ENCODE measurements at regions not wholly inside any gene's neighbourhood (a gene's known extent, or its start where the extent isn't known, plus 50 kb on each side); places are given as distances from the start of the nearest gene placed in this dataset.
"Not testable (repeated sequence)": the region's sequence is repeated elsewhere in the genome, so short reads cannot be mapped to it uniquely, and the experiment has no call there.

DNA sequence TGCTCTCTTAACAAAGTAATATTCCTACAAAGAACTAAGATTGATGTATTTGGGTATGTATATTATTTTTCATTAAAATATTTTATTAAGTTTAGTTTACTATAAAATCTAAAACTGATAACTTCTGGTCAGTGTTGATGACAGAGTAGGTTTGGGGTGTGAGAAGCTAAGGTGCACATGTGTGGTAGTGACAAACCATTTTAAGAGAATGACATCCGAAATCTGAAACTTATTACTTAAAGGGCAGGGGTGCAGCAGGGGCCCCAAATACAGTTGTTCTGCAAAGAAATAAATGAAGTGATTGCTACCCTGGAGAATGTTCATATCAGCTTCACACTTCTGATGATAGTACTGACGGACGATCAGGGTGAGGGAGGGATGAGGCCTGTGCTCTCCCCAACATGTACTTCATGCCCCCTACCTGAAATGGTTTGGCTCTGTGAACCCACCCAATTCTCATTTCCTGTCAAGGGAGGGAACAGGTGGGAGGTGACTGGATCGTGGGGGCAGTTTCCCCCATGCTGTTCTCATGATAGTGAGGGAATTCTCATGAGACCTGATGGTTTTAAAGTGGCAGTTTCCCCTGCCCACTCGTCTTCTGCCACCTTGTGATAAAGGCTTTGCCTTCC lies 125.3 kb upstream of the RFX3 start:
- no peaks in the 10 kb centered on the region for H3K4me1 ChIP-seq (ENCODE audit: insufficient read depth, low read length)
- H3K27ac ChIP-seq (ENCODE audit: low read length): no peak overlapping the region
- H3K9me3 ChIP-seq (ENCODE audit: insufficient read depth, low read depth, low read length): no peaks in the 10 kb centered on the region
- no peaks in the 10 kb centered on the region for H3K27me3 ChIP-seq (ENCODE audit: insufficient read depth, low read length)
- H3K36me3 ChIP-seq (ENCODE audit: insufficient read depth, low read depth, low read length): no peaks in the 10 kb centered on the region
- H3K4me3 ChIP-seq (ENCODE audit: low read length): no peak overlapping the region
- no peak overlapping the region for H3K9ac ChIP-seq (ENCODE audit: low read depth, low read length)

DNA sequence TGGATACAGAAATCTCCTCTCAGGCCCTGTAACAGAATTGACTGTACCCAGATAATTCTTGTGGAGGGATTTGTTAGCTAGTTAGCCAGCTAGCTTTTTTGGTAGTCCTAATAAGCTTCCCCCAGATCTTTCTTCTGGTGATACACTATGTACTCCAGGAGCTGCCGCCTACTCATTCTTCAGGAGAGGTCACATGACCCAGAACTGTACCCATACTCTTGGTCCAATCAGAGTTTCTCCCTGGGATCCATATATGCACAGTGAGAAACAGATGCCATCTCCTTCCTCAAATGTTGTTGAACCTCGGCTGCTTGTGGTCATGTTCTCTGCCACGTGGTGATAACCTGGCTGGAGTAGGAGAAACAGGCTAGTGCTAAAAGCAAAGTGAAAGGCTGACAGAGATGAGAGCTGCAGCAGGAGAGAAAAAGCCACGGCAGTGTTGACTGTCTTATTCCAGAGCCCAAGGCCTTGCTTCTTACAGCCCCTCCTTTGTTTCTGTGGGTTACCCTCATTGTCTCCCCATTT lies 123.0 kb upstream of the RFX3 start:
- H3K9ac ChIP-seq (ENCODE audit: low read depth, low read length): no peak overlapping the region
- H3K36me3 ChIP-seq (ENCODE audit: insufficient read depth, low read depth, low read length): no peaks in the 10 kb centered on the region
- no peak overlapping the region for H3K4me3 ChIP-seq (ENCODE audit: low read length)
- H3K9me3 ChIP-seq (ENCODE audit: insufficient read depth, low read depth, low read length): no peaks in the 10 kb centered on the region
- H3K4me1 ChIP-seq (ENCODE audit: insufficient read depth, low read length): no peaks in the 10 kb centered on the region
- H3K27ac ChIP-seq (ENCODE audit: low read length): no peak overlapping the region
- H3K27me3 ChIP-seq (ENCODE audit: insufficient read depth, low read length): no peaks in the 10 kb centered on the region

DNA sequence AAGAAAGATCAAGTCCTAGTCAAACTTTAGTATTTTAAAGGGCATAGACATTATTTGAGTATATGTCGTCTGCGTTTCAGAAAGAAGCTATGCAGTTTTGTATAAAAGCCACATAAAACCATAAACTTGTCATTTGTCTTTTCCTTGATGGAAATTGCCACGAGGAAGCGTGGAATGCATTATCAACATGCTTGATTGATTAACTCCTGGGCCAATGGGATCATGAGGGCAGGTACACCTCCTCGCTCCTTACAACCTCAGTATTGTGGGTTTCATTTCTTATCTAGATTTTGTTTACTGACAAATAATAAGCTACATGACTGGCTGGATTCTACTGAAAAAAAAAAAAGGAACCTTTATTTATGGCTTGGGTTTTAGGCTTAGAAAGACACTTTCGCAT lies 122.5 kb upstream of the RFX3 start:
- H3K4me3 ChIP-seq (ENCODE audit: low read length): no peak overlapping the region

DNA sequence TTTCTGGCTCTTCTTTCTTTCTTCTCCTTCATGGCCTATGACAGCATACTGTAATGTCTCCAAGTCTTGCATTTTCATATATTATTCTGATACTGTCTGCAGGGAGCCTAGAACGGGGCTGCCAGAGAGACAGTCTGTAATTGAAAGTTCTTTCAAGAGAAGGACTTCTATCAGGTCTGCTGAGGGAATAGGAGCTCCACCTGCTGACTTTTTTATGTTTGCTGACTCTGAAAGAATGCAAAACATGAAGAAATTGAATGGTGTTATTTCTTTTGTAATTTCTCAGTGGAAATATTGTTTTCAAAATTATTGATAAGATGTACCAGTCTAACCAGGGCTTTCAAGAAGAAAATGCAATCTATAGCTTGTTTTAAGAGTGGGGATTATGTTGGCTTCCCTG lies 121.9 kb upstream of the RFX3 start:
- H3K27ac ChIP-seq (ENCODE audit: low read length): no peak overlapping the region
- no peaks in the 10 kb centered on the region for H3K36me3 ChIP-seq (ENCODE audit: insufficient read depth, low read depth, low read length)
- H3K4me3 ChIP-seq (ENCODE audit: low read length): no peak overlapping the region
- no peaks in the 10 kb centered on the region for H3K9me3 ChIP-seq (ENCODE audit: insufficient read depth, low read depth, low read length)
- no peak overlapping the region for H3K9ac ChIP-seq (ENCODE audit: low read depth, low read length)
- no peaks in the 10 kb centered on the region for H3K27me3 ChIP-seq (ENCODE audit: insufficient read depth, low read length)
- no peaks in the 10 kb centered on the region for H3K4me1 ChIP-seq (ENCODE audit: insufficient read depth, low read length)

More for the DNA sequence above, 122.5 kb upstream of the RFX3 start:
- no peak overlapping the region for H3K27ac ChIP-seq (ENCODE audit: low read length)
- H3K27me3 ChIP-seq (ENCODE audit: insufficient read depth, low read length): no peaks in the 10 kb centered on the region
- no peak overlapping the region for H3K9ac ChIP-seq (ENCODE audit: low read depth, low read length)
- H3K4me1 ChIP-seq (ENCODE audit: insufficient read depth, low read length): no peaks in the 10 kb centered on the region
- no peaks in the 10 kb centered on the region for H3K9me3 ChIP-seq (ENCODE audit: insufficient read depth, low read depth, low read length)
- no peaks in the 10 kb centered on the region for H3K36me3 ChIP-seq (ENCODE audit: insufficient read depth, low read depth, low read length)

DNA sequence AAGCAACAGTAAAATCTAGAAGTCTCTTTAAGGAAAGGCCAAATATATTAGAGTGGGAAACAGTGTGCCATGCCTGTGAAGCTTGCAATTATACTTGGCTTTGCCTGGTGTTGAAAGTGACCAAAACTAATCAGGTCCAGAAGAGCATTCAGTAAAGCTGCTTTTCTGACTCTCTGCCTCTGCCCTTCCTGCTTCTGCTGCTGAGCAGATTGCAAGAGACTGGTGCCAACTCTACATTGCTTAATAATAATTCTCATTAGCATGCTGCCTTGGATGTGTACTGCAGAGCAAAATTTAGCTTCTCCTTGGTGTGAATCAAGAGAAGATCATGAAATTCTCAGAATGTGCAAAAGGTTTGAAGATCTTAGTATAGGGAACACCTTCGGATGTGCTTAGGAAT lies 120.4 kb upstream of the RFX3 start:
- Histone ChIP-seq H3K9me3 (ENCODE audit: insufficient read depth, low read depth, low read length) (no peaks in the 10 kb centered on the region), H3K4me3 (ENCODE audit: low read length) (no peak overlapping the region), H3K36me3 (ENCODE audit: insufficient read depth, low read depth, low read length) (no peaks in the 10 kb centered on the region), H3K27me3 (ENCODE audit: insufficient read depth, low read length) (no peaks in the 10 kb centered on the region), H3K27ac (ENCODE audit: low read length) (no peak overlapping the region), H3K4me1 (ENCODE audit: insufficient read depth, low read length) (no peaks in the 10 kb centered on the region), H3K9ac (ENCODE audit: low read depth, low read length) (no peak overlapping the region)

DNA sequence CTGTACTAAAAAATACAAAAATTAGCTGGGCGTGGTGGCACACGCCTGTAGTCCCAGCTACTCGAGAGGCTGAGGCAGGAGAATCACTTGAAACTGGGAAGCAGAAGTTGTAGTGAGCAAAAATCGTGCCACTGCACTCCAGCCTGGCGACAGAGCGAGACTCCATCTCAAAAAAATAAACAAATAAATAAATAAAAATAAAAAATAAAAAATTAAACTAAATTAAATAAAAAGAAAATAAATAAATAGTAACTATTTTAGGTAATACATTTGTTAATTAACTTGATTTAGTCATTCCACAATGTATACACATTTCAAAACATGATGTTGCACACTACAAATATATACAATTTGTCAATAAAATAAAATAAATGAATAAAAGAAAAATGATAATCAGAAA lies 116.3 kb upstream of the RFX3 start:
- H3K9me3 ChIP-seq (ENCODE audit: insufficient read depth, low read depth, low read length); H3K27me3 ChIP-seq (ENCODE audit: insufficient read depth, low read length); H3K4me3 ChIP-seq (ENCODE audit: low read length); H3K9ac ChIP-seq (ENCODE audit: low read depth, low read length); H3K4me1 ChIP-seq (ENCODE audit: insufficient read depth, low read length); H3K36me3 ChIP-seq (ENCODE audit: insufficient read depth, low read depth, low read length); H3K27ac ChIP-seq (ENCODE audit: low read length): not testable (repeated sequence)

DNA sequence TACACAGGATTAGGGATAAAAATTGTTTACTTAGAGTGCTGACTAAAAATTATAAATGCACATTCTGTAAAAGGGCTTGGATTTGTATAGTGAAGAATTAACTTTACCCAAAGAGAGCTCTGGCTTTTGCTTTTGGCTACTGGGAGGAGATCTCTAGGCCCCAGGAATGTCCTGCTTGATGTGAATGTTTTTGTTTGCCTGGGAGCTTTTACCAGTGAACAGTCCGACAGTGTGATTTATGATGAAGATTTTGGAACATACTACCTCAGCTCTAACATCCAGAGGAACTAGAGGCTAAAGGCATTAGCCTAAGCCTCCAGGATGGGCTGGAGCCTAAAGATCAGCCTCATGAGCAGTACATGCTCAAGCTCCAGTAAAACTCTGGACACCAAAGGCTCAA lies 103.7 kb upstream of the RFX3 start:
- no peaks in the 10 kb centered on the region for H3K4me1 ChIP-seq (ENCODE audit: insufficient read depth, low read length)
- H3K9ac ChIP-seq (ENCODE audit: low read depth, low read length): no peak overlapping the region
- no peak overlapping the region for H3K4me3 ChIP-seq (ENCODE audit: low read length)
- no peaks in the 10 kb centered on the region for H3K36me3 ChIP-seq (ENCODE audit: insufficient read depth, low read depth, low read length)
- no peak overlapping the region for H3K27ac ChIP-seq (ENCODE audit: low read length)
- H3K27me3 ChIP-seq (ENCODE audit: insufficient read depth, low read length): no peaks in the 10 kb centered on the region
- H3K9me3 ChIP-seq (ENCODE audit: insufficient read depth, low read depth, low read length): no peaks in the 10 kb centered on the region

DNA sequence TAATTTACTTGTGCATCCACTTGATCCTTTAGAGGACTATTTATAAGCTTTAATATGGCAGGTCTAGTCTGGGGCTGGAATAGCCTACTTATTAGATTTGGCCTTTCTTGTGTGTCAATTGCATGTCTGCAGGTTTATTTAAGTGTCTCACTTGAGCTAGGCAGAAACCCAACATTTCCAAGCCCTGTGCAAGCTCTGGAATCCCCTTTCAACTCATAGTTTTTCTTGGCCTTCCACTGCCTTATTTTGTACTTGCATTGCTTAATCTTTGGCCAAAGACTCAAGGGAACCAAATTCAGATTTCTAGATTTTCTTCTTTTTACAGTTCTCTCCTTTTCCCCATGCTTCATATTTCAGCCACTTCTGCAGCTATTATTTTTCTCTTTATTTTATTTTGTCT lies 102.4 kb upstream of the RFX3 start:
- H3K36me3 ChIP-seq (ENCODE audit: insufficient read depth, low read depth, low read length): no peaks in the 10 kb centered on the region
- no peaks in the 10 kb centered on the region for H3K9me3 ChIP-seq (ENCODE audit: insufficient read depth, low read depth, low read length)
- H3K4me3 ChIP-seq (ENCODE audit: low read length): no peak overlapping the region
- no peak overlapping the region for H3K9ac ChIP-seq (ENCODE audit: low read depth, low read length)
- no peak overlapping the region for H3K27ac ChIP-seq (ENCODE audit: low read length)
- H3K4me1 ChIP-seq (ENCODE audit: insufficient read depth, low read length): no peaks in the 10 kb centered on the region
- no peaks in the 10 kb centered on the region for H3K27me3 ChIP-seq (ENCODE audit: insufficient read depth, low read length)

DNA sequence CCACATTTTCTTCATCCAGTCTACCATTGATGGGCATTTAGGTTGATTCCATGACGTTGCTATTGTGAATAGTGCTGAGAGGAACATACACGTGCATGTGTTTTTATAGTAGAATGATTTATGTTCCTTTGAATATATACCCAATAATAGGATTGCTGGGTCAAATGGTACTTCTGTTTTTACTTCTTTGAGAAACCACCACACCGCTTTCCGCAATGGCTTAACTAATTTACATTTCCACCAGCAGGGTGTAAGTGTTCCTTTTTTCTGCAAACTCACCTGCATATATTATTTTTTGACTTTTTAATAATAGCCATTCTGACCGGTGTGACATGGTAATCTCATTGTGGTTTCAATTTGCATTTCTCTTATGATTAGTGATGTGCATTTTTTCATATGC lies 82.2 kb upstream of the RFX3 start:
- H3K9ac ChIP-seq (ENCODE audit: low read depth, low read length): no peak overlapping the region
- H3K27ac ChIP-seq (ENCODE audit: low read length): no peak overlapping the region
- H3K4me3 ChIP-seq (ENCODE audit: low read length): no peak overlapping the region
- H3K36me3 ChIP-seq (ENCODE audit: insufficient read depth, low read depth, low read length): no peaks in the 10 kb centered on the region
- no peaks in the 10 kb centered on the region for H3K4me1 ChIP-seq (ENCODE audit: insufficient read depth, low read length)
- no peaks in the 10 kb centered on the region for H3K27me3 ChIP-seq (ENCODE audit: insufficient read depth, low read length)
- H3K9me3 ChIP-seq (ENCODE audit: insufficient read depth, low read depth, low read length): no peaks in the 10 kb centered on the region

DNA sequence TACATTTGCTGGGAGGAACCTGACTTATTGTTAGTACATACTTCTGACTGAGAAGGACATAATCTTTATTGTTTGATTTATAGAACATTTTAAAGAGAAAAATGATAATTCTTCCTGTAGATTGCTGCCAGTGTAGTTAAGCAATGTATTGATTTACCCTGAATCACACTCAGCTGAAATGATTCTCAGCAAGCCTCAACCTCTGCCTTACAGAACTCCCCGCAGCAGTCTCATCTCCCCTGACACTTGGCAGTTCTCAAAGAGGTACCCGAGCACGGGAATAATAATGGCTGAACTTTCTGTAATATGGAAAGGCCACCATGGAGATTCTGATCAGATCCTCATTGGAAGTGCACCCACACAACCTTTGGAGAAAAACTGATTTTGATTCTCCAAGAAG lies 74.9 kb upstream of the RFX3 start:
- Histone ChIP-seq H3K4me1 (ENCODE audit: insufficient read depth, low read length) (no peaks in the 10 kb centered on the region), H3K36me3 (ENCODE audit: insufficient read depth, low read depth, low read length) (no peaks in the 10 kb centered on the region), H3K4me3 (ENCODE audit: low read length) (no peak overlapping the region), H3K9me3 (ENCODE audit: insufficient read depth, low read depth, low read length) (no peaks in the 10 kb centered on the region), H3K27me3 (ENCODE audit: insufficient read depth, low read length) (no peaks in the 10 kb centered on the region), H3K27ac (ENCODE audit: low read length) (no peak overlapping the region), H3K9ac (ENCODE audit: low read depth, low read length) (no peak overlapping the region)

DNA sequence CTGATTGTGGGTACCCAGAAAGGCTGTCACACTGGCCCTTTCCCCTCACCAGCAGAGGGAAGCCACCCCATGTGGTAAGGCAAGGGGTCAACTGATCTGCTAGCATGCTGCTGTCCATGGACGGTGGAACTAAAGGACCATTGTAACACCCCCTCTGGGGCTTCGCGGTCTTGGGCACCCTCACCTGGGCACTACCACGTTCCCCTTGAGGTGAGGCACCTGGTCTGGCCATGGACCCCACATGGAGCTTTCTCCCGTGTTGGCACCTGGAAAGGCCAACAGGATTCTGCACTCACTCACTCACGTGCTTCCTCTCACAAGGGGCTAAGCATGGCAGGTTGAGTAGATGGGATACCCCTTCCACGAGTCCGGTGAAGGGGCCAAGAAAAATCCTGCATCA lies 72.0 kb upstream of the RFX3 start:
- Histone ChIP-seq H3K9ac (ENCODE audit: low read depth, low read length) (no peak overlapping the region), H3K4me3 (ENCODE audit: low read length) (no peak overlapping the region), H3K36me3 (ENCODE audit: insufficient read depth, low read depth, low read length) (no peaks in the 10 kb centered on the region), H3K27me3 (ENCODE audit: insufficient read depth, low read length) (no peaks in the 10 kb centered on the region), H3K9me3 (ENCODE audit: insufficient read depth, low read depth, low read length) (no peaks in the 10 kb centered on the region), H3K27ac (ENCODE audit: low read length) (no peak overlapping the region), H3K4me1 (ENCODE audit: insufficient read depth, low read length) (no peaks in the 10 kb centered on the region)

DNA sequence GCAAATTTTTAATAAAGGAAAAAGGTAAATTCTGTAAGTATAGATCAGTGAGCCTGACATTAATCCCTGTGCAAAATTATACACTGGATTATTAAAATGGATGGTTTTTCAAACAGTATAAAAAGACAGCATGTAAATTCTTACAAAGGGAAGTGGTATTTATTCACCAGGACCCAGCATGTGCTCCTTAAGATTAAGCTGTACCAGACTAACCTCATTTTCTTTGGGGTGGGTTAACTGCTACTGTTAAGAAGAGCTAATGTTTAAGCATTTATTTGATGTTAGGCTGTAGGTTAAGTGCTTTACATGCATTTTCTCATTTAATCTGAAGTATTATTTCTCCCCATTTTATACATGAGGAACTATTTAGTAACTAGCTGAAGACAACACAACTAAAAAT lies 60.3 kb upstream of the RFX3 start:
- no peaks in the 10 kb centered on the region for H3K36me3 ChIP-seq (ENCODE audit: insufficient read depth, low read depth, low read length)
- H3K4me1 ChIP-seq (ENCODE audit: insufficient read depth, low read length): no peaks in the 10 kb centered on the region
- H3K9me3 ChIP-seq (ENCODE audit: insufficient read depth, low read depth, low read length): peaks cover 11% of the 10 kb centered on the region; the same call in 1 of the 2 replicates
- H3K27me3 ChIP-seq (ENCODE audit: insufficient read depth, low read length): no peaks in the 10 kb centered on the region
- H3K27ac ChIP-seq (ENCODE audit: low read length): no peak overlapping the region
- no peak overlapping the region for H3K9ac ChIP-seq (ENCODE audit: low read depth, low read length)
- no peak overlapping the region for H3K4me3 ChIP-seq (ENCODE audit: low read length)
